ENCODE measurements at regions not wholly inside any gene's neighbourhood (a gene's known extent, or its start where the extent isn't known, plus 50 kb on each side); places are given as distances from the start of the nearest gene placed in this dataset.

- no peak overlapping the region for H3K4me2 ChIP-seq (ENCODE audit: low read depth, low read length, poor library complexity, severe bottlenecking)
- no peak overlapping the region for H2AFZ ChIP-seq (ENCODE audit: low read length)
- no peaks in the 10 kb centered on the region for H3K36me3 ChIP-seq (ENCODE audit: insufficient read depth, low read length)
- H3K9me2 ChIP-seq (replicated peaks; ENCODE audit: low read depth, low read length), result no peaks in the 10 kb centered on the region
- no peaks in the 10 kb centered on the region for H3K27me3 ChIP-seq (ENCODE audit: insufficient read depth, low read length, poor library complexity, severe bottlenecking)
- no peaks in the 10 kb centered on the region for H3K4me1 ChIP-seq (ENCODE audit: insufficient read depth, low read length, poor library complexity, severe bottlenecking)
- H3K9me3 ChIP-seq (ENCODE audit: insufficient read depth, low read depth, low read length), result no peaks in the 10 kb centered on the region
- H4K20me1 ChIP-seq (ENCODE audit: insufficient read depth, low read length, poor library complexity, severe bottlenecking), result no peaks in the 10 kb centered on the region
- no peaks in the 10 kb centered on the region for H3K79me2 ChIP-seq (ENCODE audit: insufficient read depth, low read length)
- H3K9ac ChIP-seq (ENCODE audit: low read depth, low read length, poor library complexity, severe bottlenecking), result no peak overlapping the region
- no peaks in the 10 kb centered on the region for H3F3A ChIP-seq (ENCODE audit: low read depth)
- no peak for TF ChIP-seq CTCF (conservative IDR thresholded peaks at IDR 0.05; ENCODE audit: low read length)
- no peak for TF ChIP-seq EZH2phosphoT487 (IDR thresholded peaks at IDR 0.05; ENCODE audit: borderline replicate concordance)
- H3K4me3 ChIP-seq (ENCODE audit: low read length, poor library complexity, severe bottlenecking), result no peak overlapping the region
These were observed 201.3 kb upstream of the SEMA3C start for GRCh38 chr7:81120111-81120510.

GRCh38 chr7:81114633-81115032 lies 195.8 kb upstream of the SEMA3C start:
- Histone ChIP-seq H3K4me3 (ENCODE audit: low read length, poor library complexity, severe bottlenecking) (no peak overlapping the region), H3K4me2 (ENCODE audit: low read depth, low read length, poor library complexity, severe bottlenecking) (no peak overlapping the region), H3K9me3 (ENCODE audit: insufficient read depth, low read depth, low read length) (no peaks in the 10 kb centered on the region), H3K79me2 (ENCODE audit: insufficient read depth, low read length) (no peaks in the 10 kb centered on the region), H3K9ac (ENCODE audit: low read depth, low read length, poor library complexity, severe bottlenecking) (no peak overlapping the region), H2AFZ (ENCODE audit: low read length) (no peak overlapping the region), H4K20me1 (ENCODE audit: insufficient read depth, low read length, poor library complexity, severe bottlenecking) (no peaks in the 10 kb centered on the region), H3K36me3 (ENCODE audit: insufficient read depth, low read length) (no peaks in the 10 kb centered on the region), H3F3A (ENCODE audit: low read depth) (no peaks in the 10 kb centered on the region), H3K9me2 (replicated peaks; ENCODE audit: low read depth, low read length) (no peaks in the 10 kb centered on the region), H3K4me1 (ENCODE audit: insufficient read depth, low read length, poor library complexity, severe bottlenecking) (no peaks in the 10 kb centered on the region), H3K27me3 (ENCODE audit: insufficient read depth, low read length, poor library complexity, severe bottlenecking) (no peaks in the 10 kb centered on the region)
- no peak for TF ChIP-seq CTCF (conservative IDR thresholded peaks at IDR 0.05; ENCODE audit: low read length)
- TF ChIP-seq EZH2phosphoT487 (IDR thresholded peaks at IDR 0.05; ENCODE audit: borderline replicate concordance), result no peak

- Histone ChIP-seq H3K4me2 (ENCODE audit: low read depth, low read length, poor library complexity, severe bottlenecking) (no peak overlapping the region), H3K36me3 (ENCODE audit: insufficient read depth, low read length) (no peaks in the 10 kb centered on the region), H3K9me3 (ENCODE audit: insufficient read depth, low read depth, low read length) (no peaks in the 10 kb centered on the region), H3K4me3 (ENCODE audit: low read length, poor library complexity, severe bottlenecking) (no peak overlapping the region), H3K9ac (ENCODE audit: low read depth, low read length, poor library complexity, severe bottlenecking) (no peak overlapping the region), H3K27me3 (ENCODE audit: insufficient read depth, low read length, poor library complexity, severe bottlenecking) (no peaks in the 10 kb centered on the region), H3F3A (ENCODE audit: low read depth) (no peaks in the 10 kb centered on the region), H3K4me1 (ENCODE audit: insufficient read depth, low read length, poor library complexity, severe bottlenecking) (no peaks in the 10 kb centered on the region), H4K20me1 (ENCODE audit: insufficient read depth, low read length, poor library complexity, severe bottlenecking) (no peaks in the 10 kb centered on the region), H3K9me2 (replicated peaks; ENCODE audit: low read depth, low read length) (no peaks in the 10 kb centered on the region), H2AFZ (ENCODE audit: low read length) (no peak overlapping the region), H3K79me2 (ENCODE audit: insufficient read depth, low read length) (no peaks in the 10 kb centered on the region)
- TF ChIP-seq EZH2phosphoT487 (IDR thresholded peaks at IDR 0.05; ENCODE audit: borderline replicate concordance), result no peak
- no peak for TF ChIP-seq CTCF (conservative IDR thresholded peaks at IDR 0.05; ENCODE audit: low read length)
These were observed 193.9 kb upstream of the SEMA3C start for GRCh38 chr7:81112731-81113130.
